ENCODE measurements at regions not wholly inside any gene's neighbourhood (a gene's known extent, or its start where the extent isn't known, plus 50 kb on each side); places are given as distances from the start of the nearest gene placed in this dataset.

- no peak for TF ChIP-seq CTCF (IDR thresholded peaks at IDR 0.05)
- no peak for TF ChIP-seq POLR2A (IDR thresholded peaks at IDR 0.05)
Observed at GRCh38 chr14:89025561-89026236, 201.2 kb downstream of the TTC8 start.

All from breast epithelium (tissue), 3 donors.